ENCODE measurements at regions not wholly inside any gene's neighbourhood (a gene's known extent, or its start where the extent isn't known, plus 50 kb on each side); places are given as distances from the start of the nearest gene placed in this dataset.

DNA sequence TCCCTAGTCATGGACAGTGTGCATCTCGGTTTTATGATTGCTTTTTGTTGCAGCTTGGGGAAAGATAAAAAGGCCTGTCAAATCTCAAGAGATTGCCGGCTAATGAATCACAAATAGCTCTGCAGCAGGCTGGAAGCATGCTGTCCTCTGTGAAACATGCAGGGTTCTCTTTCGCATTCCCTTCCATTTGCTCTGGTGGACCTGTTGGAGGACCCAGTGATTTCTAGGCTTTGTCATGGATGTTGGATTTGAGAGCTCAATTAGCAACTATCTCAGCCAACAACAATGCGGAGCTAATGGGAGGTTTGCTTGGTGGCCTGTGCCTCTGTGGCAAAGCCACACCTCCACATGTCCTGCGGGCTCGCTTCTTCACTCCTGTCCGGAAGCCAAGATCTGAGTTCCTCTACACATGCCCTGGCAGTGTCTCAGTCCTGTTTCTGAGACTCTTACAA is 418.1 kb upstream of the ARGLU1 start:
- no peaks in the 10 kb centered on the region for H4K20me1 ChIP-seq (ENCODE audit: insufficient read depth)
- no peak overlapping the region for H3K9ac ChIP-seq
- H3K4me1 ChIP-seq (ENCODE audit: control insufficient read depth in 1 of 2, insufficient read depth in 2 of 2, low read depth in 1 of 2, low read length in 1 of 2), result no peaks in the 10 kb centered on the region
- no peaks in the 10 kb centered on the region; the same call in 1 of the 2 replicates for H3K9me3 ChIP-seq
- H3K27ac ChIP-seq (ENCODE audit: low read depth in 2 of 2, low read length in 1 of 2), result no peak overlapping the region
- no peaks in the 10 kb centered on the region for H3K36me3 ChIP-seq (replicated peaks in 1 of 2; ENCODE audit: control insufficient read depth in 1 of 2, insufficient read depth in 2 of 2, low read length in 1 of 2)
- H3F3A ChIP-seq (replicated peaks; ENCODE audit: insufficient read depth), result no peaks in the 10 kb centered on the region
- TF ChIP-seq CHD2 (IDR thresholded peaks at IDR 0.05; ENCODE audit: low read length, partially characterized antibody), result no peak
- no peak for TF ChIP-seq NRF1 (IDR thresholded peaks at IDR 0.05; ENCODE audit: low read depth, low read length)
- no peak for TF ChIP-seq RFX5 (IDR thresholded peaks at IDR 0.05; ENCODE audit: low read length)
- TF ChIP-seq FOSL2 (IDR thresholded peaks at IDR 0.05; ENCODE audit: borderline replicate concordance, low read depth), result no peak
- no peak for TF ChIP-seq JUND (IDR thresholded peaks at IDR 0.05)
- TF ChIP-seq POLR2AphosphoS5 (IDR thresholded peaks at IDR 0.05; ENCODE audit: low read depth, low read length), result no peak
- no peak for TF ChIP-seq FOXJ3 (CRISPR knock-in tag; IDR thresholded peaks at IDR 0.05)
- TF ChIP-seq YY1 (IDR thresholded peaks at IDR 0.05; ENCODE audit: low read depth), result no peak
- TF ChIP-seq MAX (IDR thresholded peaks at IDR 0.05; ENCODE audit: low read depth), result no peak
- TF ChIP-seq ZBTB33 (IDR thresholded peaks at IDR 0.05; ENCODE audit: borderline replicate concordance, low read depth), result no peak
- no peak for TF ChIP-seq FOXM1 (IDR thresholded peaks at IDR 0.05; ENCODE audit: low read depth)
- TF ChIP-seq SMC3 (IDR thresholded peaks at IDR 0.05; ENCODE audit: low read depth, low read length), result no peak
- TF ChIP-seq GATA2 (CRISPR knock-in tag; IDR thresholded peaks at IDR 0.05), result no peak
- no peak for TF ChIP-seq TEAD4 (IDR thresholded peaks at IDR 0.05; ENCODE audit: borderline replicate concordance, insufficient read depth)
- no peak for TF ChIP-seq USF1 (IDR thresholded peaks at IDR 0.05; ENCODE audit: borderline replicate concordance, low read depth)
- TF ChIP-seq TCF12 (IDR thresholded peaks at IDR 0.05), result no peak
- no peak for TF ChIP-seq TAF1 (IDR thresholded peaks at IDR 0.05; ENCODE audit: borderline replicate concordance, low read depth, low read length)
- TF ChIP-seq, protein P1, sequence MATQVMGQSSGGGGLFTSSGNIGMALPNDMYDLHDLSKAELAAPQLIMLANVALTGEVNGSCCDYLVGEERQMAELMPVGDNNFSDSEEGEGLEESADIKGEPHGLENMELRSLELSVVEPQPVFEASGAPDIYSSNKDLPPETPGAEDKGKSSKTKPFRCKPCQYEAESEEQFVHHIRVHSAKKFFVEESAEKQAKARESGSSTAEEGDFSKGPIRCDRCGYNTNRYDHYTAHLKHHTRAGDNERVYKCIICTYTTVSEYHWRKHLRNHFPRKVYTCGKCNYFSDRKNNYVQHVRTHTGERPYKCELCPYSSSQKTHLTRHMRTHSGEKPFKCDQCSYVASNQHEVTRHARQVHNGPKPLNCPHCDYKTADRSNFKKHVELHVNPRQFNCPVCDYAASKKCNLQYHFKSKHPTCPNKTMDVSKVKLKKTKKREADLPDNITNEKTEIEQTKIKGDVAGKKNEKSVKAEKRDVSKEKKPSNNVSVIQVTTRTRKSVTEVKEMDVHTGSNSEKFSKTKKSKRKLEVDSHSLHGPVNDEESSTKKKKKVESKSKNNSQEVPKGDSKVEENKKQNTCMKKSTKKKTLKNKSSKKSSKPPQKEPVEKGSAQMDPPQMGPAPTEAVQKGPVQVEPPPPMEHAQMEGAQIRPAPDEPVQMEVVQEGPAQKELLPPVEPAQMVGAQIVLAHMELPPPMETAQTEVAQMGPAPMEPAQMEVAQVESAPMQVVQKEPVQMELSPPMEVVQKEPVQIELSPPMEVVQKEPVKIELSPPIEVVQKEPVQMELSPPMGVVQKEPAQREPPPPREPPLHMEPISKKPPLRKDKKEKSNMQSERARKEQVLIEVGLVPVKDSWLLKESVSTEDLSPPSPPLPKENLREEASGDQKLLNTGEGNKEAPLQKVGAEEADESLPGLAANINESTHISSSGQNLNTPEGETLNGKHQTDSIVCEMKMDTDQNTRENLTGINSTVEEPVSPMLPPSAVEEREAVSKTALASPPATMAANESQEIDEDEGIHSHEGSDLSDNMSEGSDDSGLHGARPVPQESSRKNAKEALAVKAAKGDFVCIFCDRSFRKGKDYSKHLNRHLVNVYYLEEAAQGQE (IDR thresholded peaks at IDR 0.05; ENCODE audit: low read depth, low read length), result no peak
- TF ChIP-seq RXRA (IDR thresholded peaks at IDR 0.05; ENCODE audit: borderline replicate concordance, low read depth), result no peak
- no peak for DNase-seq
- CTCF ChIA-PET, result interaction anchor here (1.9 kb wide), 1 partner anchor 11 kb away, joined by 6 read pairs; no protein-coding TSS in a partner anchor
- WGBS (ENCODE audit: low lambda C conversion rate), result 59% methylated on average over 7 of the region's 7 CpGs
- no peak overlapping the region for H3K4me2 ChIP-seq
- POLR2A ChIA-PET, result no interaction called here
- no peaks in the 10 kb centered on the region for H3K79me2 ChIP-seq (ENCODE audit: insufficient read depth)
- H2AFZ ChIP-seq (ENCODE audit: low read depth), result no peak overlapping the region
- no peaks in the 10 kb centered on the region for H3K27me3 ChIP-seq (ENCODE audit: insufficient read depth)
- no peak overlapping the region for H3K4me3 ChIP-seq (ENCODE audit: low read depth in 2 of 2, low read length in 1 of 2)
- H3K9me2 ChIP-seq, result no peaks in the 10 kb centered on the region
